Heart left ventricle (tissue), 16 donors: ENCODE measurements at regions not wholly inside any gene's neighbourhood (a gene's known extent, or its start where the extent isn't known, plus 50 kb on each side); places are given as distances from the start of the nearest gene placed in this dataset.

Source experiments
- ATAC-seq, 4 donors: fragments of 200-7000 bp; cut with Tn5 transposase; one replicate each; pipeline ENCODE4 v1.9.1; 2020 to 2022; ENCODE audit warnings: moderate library complexity in 4 of 4, mild to moderate bottlenecking in 3 of 4, moderate number of reproducible peaks in 1 of 4
- DNase-seq, 5 donors: peaks; one replicate each; pipeline ENCODE4 v3.0.0-alpha.2; 2020
- H3K27ac ChIP-seq, 12 donors: fragments of 200-600 bp; sonication (generic) in 4 of 12; one replicate each; pipeline versions ENCODE4 v1.5.0 to v1.8.0; 2016 to 2022; ENCODE audit warnings: mild to moderate bottlenecking in 2 of 12
- H3K27me3 ChIP-seq, 9 donors: fragments of 200-600 bp; sonication (generic) in 2 of 9; one replicate each; pipeline versions ENCODE4 v1.5.1 to v1.8.0; 2016 to 2022; ENCODE audit warnings: mild to moderate bottlenecking in 3 of 9
- H3K36me3 ChIP-seq, 9 donors: fragments of 200-600 bp; sonication (generic) in 2 of 9; one replicate each; pipeline versions ENCODE4 v1.5.0 to v1.8.0; 2018 to 2022; ENCODE audit warnings: mild to moderate bottlenecking in 2 of 9
- H3K4me1 ChIP-seq, 12 donors: fragments of 200-600 bp; sonication (generic) in 4 of 12; one replicate each; pipeline versions ENCODE4 v1.5.0 to v1.8.0; 2016 to 2022; ENCODE audit warnings: mild to moderate bottlenecking in 3 of 12
- H3K4me3 ChIP-seq, 12 donors: fragments of 200-600 bp; sonication (generic) in 4 of 12; one replicate each; pipeline versions ENCODE4 v1.5.0 to v1.8.0; 2017 to 2022; ENCODE audit warnings: mild to moderate bottlenecking in 9 of 12, moderate library complexity in 4 of 12
- H3K9me3 ChIP-seq, 12 donors: fragments of 200-600 bp; sonication (generic) in 4 of 12; one replicate each; pipeline versions ENCODE4 v1.5.0 to v1.8.0; 2016 to 2022; ENCODE audit warnings: mild to moderate bottlenecking in 1 of 12
- POLR2A ChIP-seq, 2 donors: fragments of 450-650 bp; IDR thresholded peaks; one replicate each; pipeline ENCODE4 v1.6.1; 2017; ENCODE audit warnings: antibody characterized with exemption in 2 of 2, mild to moderate bottlenecking in 2 of 2, moderate library complexity in 2 of 2
- whole genome bisulfite sequencing, 4 donors: extraction: QIAGEN DNeasy Blood & Tissue Kit in 2 of 4; methylation state at CpG; one replicate each; pipeline versions ENCODE4 v1.1.5 to v1.1.7; 2013 to 2018; 5-methylcytosine and 5-hydroxymethylcytosine counted together
- intact Hi-C, 10 donors: fragments of 100-400 bp; cut with DNase I; formaldehyde crosslinking; loops; one replicate each; pipeline versions ENCODE4 v1.11.1 to v1.14.2; 2022
- TF ChIP-seq, protein P1 (sequence below), 12 donors: fragments of 200-600 bp; sonication (generic) in 4 of 12; IDR thresholded peaks; one replicate each; pipeline versions ENCODE4 v1.5.0 to v1.8.0; 2018 to 2022; ENCODE audit warnings: antibody characterized with exemption in 12 of 12, mild to moderate bottlenecking in 5 of 12
- donor health status: ischemic (EF 13 %, LVEDD 7.1; RV severe dilation, severe dysfunction).
- donor health status: healthy with polysubstance abuse.
- donor health status: DM: no; HTN: yes; CAD: no.
- donor health status: DM: no; HTN: no; CAD: no.
- donor health status: ischemic (EF 25% LVEDD 6.9; RV normal size, moderate dysfunction).
- donor health status: ischemic (EF 25% LVEDD 5.7; RV mildly dilated, moderate dysfunction).
- donor health status: healthy.
- donor health status: DM: yes; HTN: yes; CAD: no.
- donor health status: ischemic (EF 35%, LVEDD 5.7; RV mildly dilated, moderate dysfunction).
- donor health status: nonischemic (EF 11% LVEDD 7.7; RV severe dilation, severe dysfunction).
- donor health status: DM: yes; HTN: yes; CAD: no.
- donor health status: PGD.
- donor health status: ischemic (EF 29% LVEDD 5.4; RV normal size, mild dysfunction).
- donor health status: nonischemic (EF 23%, LVEDD 6.1; RV moderate dilation, normal function).

DNA sequence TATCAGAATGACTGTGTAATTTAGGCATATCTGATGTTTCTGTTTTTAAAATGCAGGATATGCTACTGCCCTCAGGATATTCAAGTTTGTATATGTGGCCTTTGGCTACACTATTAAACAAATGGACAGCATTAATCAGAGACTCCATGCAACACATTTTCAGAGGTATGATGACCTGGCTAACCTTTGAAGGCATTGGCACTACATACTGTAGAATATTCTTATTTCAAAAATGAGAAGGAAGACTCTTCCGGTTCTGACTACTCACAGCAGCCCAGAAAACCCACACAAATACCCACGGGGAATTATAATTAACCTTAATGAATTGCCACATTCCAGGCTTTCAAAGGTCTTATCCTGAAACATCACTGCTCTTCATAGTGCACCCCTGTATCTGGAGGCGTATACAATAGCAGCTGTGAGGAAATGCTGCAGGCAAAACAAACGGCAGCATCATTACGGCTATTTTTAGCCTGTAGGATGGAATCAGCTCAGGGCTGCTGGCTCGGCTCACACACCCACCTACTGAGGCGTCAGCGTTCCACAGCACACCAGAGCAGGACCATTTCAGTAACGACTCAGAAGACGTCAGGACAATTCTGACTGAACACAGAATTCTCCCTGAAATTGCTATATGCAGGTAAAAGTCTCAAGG is 648.5 kb downstream of the RPS29 start:
- H3K27me3 ChIP-seq: no peaks in the 10 kb centered on the region
- DNase-seq (peak in 1 of 5 donors; percentile 18), ATAC-seq (peak in 3 of 4 donors; percentile 59 to 93 (median 62))
- intact Hi-C loops: no loop called here
- no peaks in the 10 kb centered on the region for H3K9me3 ChIP-seq
- peaks cover 0 to 6% (median 0%) of the 10 kb centered on the region in 12 donors for H3K4me1 ChIP-seq
- TF ChIP-seq POLR2A (IDR thresholded peaks at IDR 0.05): no peak
- TF ChIP-seq, protein P1, sequence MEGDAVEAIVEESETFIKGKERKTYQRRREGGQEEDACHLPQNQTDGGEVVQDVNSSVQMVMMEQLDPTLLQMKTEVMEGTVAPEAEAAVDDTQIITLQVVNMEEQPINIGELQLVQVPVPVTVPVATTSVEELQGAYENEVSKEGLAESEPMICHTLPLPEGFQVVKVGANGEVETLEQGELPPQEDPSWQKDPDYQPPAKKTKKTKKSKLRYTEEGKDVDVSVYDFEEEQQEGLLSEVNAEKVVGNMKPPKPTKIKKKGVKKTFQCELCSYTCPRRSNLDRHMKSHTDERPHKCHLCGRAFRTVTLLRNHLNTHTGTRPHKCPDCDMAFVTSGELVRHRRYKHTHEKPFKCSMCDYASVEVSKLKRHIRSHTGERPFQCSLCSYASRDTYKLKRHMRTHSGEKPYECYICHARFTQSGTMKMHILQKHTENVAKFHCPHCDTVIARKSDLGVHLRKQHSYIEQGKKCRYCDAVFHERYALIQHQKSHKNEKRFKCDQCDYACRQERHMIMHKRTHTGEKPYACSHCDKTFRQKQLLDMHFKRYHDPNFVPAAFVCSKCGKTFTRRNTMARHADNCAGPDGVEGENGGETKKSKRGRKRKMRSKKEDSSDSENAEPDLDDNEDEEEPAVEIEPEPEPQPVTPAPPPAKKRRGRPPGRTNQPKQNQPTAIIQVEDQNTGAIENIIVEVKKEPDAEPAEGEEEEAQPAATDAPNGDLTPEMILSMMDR (IDR thresholded peaks at IDR 0.05): no peak
- WGBS, 4 donors: 10 to 44% (median 11%) methylated on average over 10 of the region's 10 CpGs
- peak overlapping the region in 1 of 12 donors; percentile 28 for H3K27ac ChIP-seq
- H3K4me3 ChIP-seq: no peak overlapping the region
- H3K36me3 ChIP-seq: no peaks in the 10 kb centered on the region

DNA sequence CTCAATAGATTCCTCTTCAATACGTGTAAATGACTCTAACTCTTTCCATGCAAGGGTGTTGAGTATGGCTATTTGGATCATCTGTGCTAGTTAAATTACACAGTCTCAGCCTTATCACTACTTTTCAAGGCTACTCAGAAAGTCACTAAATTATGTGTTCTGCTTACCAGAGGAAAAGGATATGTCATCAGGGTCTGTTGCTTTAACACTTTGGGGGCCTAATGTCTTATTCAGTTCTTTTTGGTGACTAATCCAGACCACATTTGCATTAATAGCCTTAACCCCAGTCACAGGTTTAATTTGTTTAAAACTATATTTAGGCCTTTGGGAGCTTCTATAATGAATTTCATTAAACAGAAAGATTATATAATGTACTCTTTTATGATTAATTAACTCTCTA is 649.3 kb downstream of the RPS29 start:
- Histone ChIP-seq H3K27me3 (no peaks in the 10 kb centered on the region), H3K9me3 (no peaks in the 10 kb centered on the region), H3K27ac (no peak overlapping the region), H3K4me1 (peaks cover 0 to 6% (median 0%) of the 10 kb centered on the region in 12 donors), H3K4me3 (no peak overlapping the region), H3K36me3 (no peaks in the 10 kb centered on the region)
- TF ChIP-seq, protein P1 (IDR thresholded peaks at IDR 0.05): no peak
- TF ChIP-seq POLR2A (IDR thresholded peaks at IDR 0.05): no peak
- no peak for DNase-seq
- WGBS, 4 donors: 35 to 45% (median 40%) methylated on average over 1 of the region's 1 CpG
- ATAC-seq: no peak
- intact Hi-C loops: no loop called here

DNA sequence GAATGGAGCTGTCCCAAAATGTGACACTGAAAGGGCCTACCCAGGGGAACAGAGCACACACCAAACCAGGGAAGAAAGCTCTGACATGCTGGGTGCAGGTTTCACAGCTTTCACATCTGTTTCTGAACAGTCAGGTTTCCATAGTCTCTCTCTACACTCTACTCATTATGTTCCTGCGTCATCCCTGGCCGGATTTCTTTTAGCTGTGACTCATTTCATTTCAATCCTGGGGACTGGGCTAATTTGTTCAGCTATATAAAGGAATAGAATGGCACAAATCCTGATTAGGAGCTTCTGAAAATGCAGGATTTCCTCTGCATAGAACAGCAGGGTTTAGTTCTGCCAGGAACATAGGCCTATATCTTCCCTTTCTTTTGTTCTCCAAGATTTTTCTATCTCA is 649.8 kb downstream of the RPS29 start:
- Histone ChIP-seq H3K4me3 (no peak overlapping the region), H3K9me3 (no peaks in the 10 kb centered on the region), H3K27ac (no peak overlapping the region), H3K4me1 (peaks cover 0 to 6% (median 0%) of the 10 kb centered on the region in 12 donors), H3K36me3 (no peaks in the 10 kb centered on the region), H3K27me3 (no peaks in the 10 kb centered on the region)
- ATAC-seq (peak in 1 of 4 donors; percentile 49), DNase-seq (no peak)
- no peak for TF ChIP-seq POLR2A (IDR thresholded peaks at IDR 0.05)
- TF ChIP-seq, protein P1 (IDR thresholded peaks at IDR 0.05): no peak
- 49 to 64% (median 53%) methylated on average over 2 of the region's 2 CpGs for WGBS, 4 donors
- intact Hi-C loops: no loop called here

GRCh38 chr14:48925184-48925583 is 661.0 kb downstream of the RPS29 start:
- Histone ChIP-seq H3K27me3 (no peaks in the 10 kb centered on the region), H3K4me1 (no peaks in the 10 kb centered on the region)
- WGBS, 4 donors: 91 to 95% (median 93%) methylated on average over 6 of the region's 6 CpGs

More at GRCh38 chr14:48925184-48925583, 661.0 kb downstream of the RPS29 start:
- no peaks in the 10 kb centered on the region for H3K36me3 ChIP-seq
- intact Hi-C loops: no loop called here
- DNase-seq (no peak), ATAC-seq (no peak)
- H3K4me3 ChIP-seq: no peak overlapping the region
- no peaks in the 10 kb centered on the region for H3K9me3 ChIP-seq
- H3K27ac ChIP-seq: no peak overlapping the region
- no peak for TF ChIP-seq POLR2A (IDR thresholded peaks at IDR 0.05)
- TF ChIP-seq, protein P1 (IDR thresholded peaks at IDR 0.05): no peak
